GM12864 (cell line): ENCODE measurements at regions not wholly inside any gene's neighbourhood (a gene's known extent, or its start where the extent isn't known, plus 50 kb on each side); places are given as distances from the start of the nearest gene placed in this dataset.

Experiments used
- DNase-seq: peaks from one replicate; pipeline ENCODE4 v3.0.0-alpha.2; 2011; ENCODE audit warnings: low read depth
- H3K4me3 ChIP-seq: 2 replicates; pipeline ENCODE4 v1.5.1; 2011; ENCODE audit warnings: mild to moderate bottlenecking, low read depth, low read length, control low read depth
- TF ChIP-seq, protein P1 (sequence below): IDR thresholded peaks from 2 replicates; pipeline ENCODE4 v1.5.1; 2011; ENCODE audit warnings: low read depth, mild to moderate bottlenecking, moderate library complexity, low read length, control low read depth, inconsistent platforms; ENCODE audit errors: missing control alignments

DNA sequence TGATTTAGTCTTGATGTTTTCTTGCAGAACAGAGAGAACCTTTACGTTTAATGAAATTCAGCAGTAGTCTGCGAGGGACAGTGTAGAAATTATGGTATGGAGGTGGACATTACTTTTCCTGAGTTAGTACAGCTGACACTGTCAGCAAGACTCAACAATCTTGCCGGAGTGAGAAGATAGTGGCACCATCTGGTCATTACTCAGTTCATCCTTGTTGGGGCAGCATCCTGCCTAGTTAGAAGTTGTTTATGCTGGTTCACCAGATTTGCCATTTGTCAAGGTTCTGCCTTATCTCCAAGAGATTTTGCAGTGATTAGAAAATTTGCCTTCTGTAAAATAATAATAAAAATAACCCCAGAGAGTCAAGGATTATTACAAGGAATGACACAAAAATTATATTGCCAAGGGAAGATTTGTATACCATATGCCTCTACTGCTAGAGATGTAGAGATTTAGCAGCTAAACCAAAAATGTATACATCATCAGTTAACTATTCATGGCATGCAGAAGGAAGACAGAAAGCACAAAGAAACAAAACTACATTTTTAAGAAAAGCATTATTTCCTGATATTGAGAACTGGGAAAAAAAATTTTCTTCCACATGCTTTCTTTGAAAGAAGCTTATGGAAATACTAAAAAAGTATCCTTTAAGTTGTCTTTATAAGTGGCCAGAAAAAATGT is 1967.4 kb downstream of the NCAM2 start:
- DNase-seq, result no peak

DNA sequence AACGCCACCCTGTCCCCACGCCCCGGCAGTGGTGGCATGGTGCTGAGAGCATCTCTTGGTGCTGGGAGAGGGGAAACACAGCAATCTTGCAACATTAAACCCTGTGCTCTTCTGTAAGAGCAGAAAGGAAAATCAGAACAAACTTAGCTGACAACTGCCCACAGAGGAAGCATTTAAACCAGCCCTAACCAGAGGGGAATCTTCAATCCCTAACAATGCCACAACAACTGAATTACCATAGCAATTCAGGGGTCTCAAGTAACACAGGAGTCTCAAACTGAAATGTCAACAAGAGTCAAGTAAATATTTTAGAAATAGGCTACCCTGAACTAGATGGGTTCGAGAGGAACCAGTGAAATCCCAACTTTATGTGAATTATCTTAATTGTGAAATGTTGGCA is 1983.6 kb downstream of the NCAM2 start:
- DNase-seq, result no peak
- TF ChIP-seq, protein P1, sequence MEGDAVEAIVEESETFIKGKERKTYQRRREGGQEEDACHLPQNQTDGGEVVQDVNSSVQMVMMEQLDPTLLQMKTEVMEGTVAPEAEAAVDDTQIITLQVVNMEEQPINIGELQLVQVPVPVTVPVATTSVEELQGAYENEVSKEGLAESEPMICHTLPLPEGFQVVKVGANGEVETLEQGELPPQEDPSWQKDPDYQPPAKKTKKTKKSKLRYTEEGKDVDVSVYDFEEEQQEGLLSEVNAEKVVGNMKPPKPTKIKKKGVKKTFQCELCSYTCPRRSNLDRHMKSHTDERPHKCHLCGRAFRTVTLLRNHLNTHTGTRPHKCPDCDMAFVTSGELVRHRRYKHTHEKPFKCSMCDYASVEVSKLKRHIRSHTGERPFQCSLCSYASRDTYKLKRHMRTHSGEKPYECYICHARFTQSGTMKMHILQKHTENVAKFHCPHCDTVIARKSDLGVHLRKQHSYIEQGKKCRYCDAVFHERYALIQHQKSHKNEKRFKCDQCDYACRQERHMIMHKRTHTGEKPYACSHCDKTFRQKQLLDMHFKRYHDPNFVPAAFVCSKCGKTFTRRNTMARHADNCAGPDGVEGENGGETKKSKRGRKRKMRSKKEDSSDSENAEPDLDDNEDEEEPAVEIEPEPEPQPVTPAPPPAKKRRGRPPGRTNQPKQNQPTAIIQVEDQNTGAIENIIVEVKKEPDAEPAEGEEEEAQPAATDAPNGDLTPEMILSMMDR, result no peak
- H3K4me3 ChIP-seq, result no peak overlapping the region

More for the DNA sequence above, 1967.4 kb downstream of the NCAM2 start:
- H3K4me3 ChIP-seq, result no peak overlapping the region
- TF ChIP-seq, protein P1, result no peak

GRCh38 chr21:22993144-22993543 is 1994.9 kb downstream of the NCAM2 start:
- no peak overlapping the region for H3K4me3 ChIP-seq
- TF ChIP-seq, protein P1, result no peak
- DNase-seq, result no peak

DNA sequence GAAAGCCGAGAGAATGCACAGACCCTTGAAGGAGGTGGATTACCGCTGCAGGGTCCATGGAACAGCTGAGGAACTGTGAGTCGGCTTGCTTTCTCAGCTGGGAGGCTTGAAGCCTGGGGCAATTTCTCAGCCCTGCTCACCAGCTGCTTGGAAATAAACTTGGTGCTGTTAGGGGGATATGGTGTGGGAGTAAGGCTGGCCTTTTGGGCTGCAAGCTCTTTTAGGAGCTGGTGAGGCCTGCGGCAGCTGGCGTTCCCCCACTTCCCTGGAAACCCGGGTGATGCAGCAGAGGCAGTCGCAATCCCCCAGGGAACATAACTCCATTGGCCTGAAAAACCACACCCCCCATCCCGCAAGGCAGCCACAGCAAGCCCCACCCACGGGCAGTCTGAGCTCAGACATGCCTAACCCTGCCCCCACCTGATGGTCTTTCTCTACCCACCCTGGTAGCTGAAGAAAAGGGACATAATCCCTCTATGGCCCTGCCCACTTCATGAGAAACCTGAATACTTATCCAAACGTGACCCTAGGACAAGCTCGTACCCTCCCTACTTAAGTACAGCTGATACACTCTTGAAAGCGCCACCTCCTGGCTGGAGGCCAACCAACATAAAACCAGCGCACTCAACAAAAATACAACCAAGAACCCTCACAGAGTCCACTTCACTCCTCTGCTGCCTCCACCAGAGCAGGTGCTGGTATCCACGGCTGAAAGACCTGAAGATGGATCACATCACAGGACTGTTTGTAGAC is 1995.8 kb downstream of the NCAM2 start:
- no peak overlapping the region for H3K4me3 ChIP-seq
- DNase-seq, result no peak
- TF ChIP-seq, protein P1, result no peak

- no peak for DNase-seq
- TF ChIP-seq, protein P1, result no peak
- H3K4me3 ChIP-seq, result no peak overlapping the region
Observed at GRCh38 chr21:23003951-23004350, 2005.7 kb downstream of the NCAM2 start.

- H3K4me3 ChIP-seq, result no peak overlapping the region
- no peak for DNase-seq
- TF ChIP-seq, protein P1, result no peak
Observed at GRCh38 chr21:23008601-23009202, 2010.5 kb downstream of the NCAM2 start.
